Ovary (tissue), 7 donors: ENCODE measurements at regions not wholly inside any gene's neighbourhood (a gene's known extent, or its start where the extent isn't known, plus 50 kb on each side); places are given as distances from the start of the nearest gene placed in this dataset.

Experiments
- DNase-seq, 5 donors: peaks; one replicate each; pipeline ENCODE4 v3.0.0-alpha.2; 2019 to 2020
- H3K27ac ChIP-seq, 2 donors: fragments of 200-600 bp; one replicate each; pipeline versions ENCODE4 v1.5.1 to v1.8.0; 2019 to 2022
- H3K27me3 ChIP-seq: fragments of 200-600 bp; one replicate; pipeline ENCODE4 v1.8.0; 2022
- H3K36me3 ChIP-seq: fragments of 200-600 bp; sonication (generic); one replicate; pipeline ENCODE4 v1.5.1; 2019
- H3K4me1 ChIP-seq: one replicate; pipeline ENCODE4 v1.8.1; 2013; ENCODE audit warnings: mild to moderate bottlenecking, moderate library complexity; ENCODE audit not compliant: insufficient read depth
- H3K4me3 ChIP-seq: fragments of 200-600 bp; sonication (generic); one replicate; pipeline ENCODE4 v1.5.1; 2017
- H3K9me3 ChIP-seq, 2 donors: fragments of 200-600 bp in 1 of 2; sonication (generic) in 1 of 2; one replicate each; pipeline versions ENCODE4 v1.5.1 to v1.8.1; 2013 to 2019; ENCODE audit warnings: mild to moderate bottlenecking in 1 of 2, moderate library complexity in 1 of 2
- EP300 ChIP-seq: sonication (generic); formaldehyde crosslinking; IDR thresholded peaks from one replicate; pipeline ENCODE4 v1.6.1; 2017; ENCODE audit warnings: antibody characterized with exemption
- POLR2A ChIP-seq: fragments of 450-650 bp; IDR thresholded peaks from one replicate; pipeline ENCODE4 v1.6.1; 2017; ENCODE audit warnings: antibody characterized with exemption, mild to moderate bottlenecking, moderate library complexity
- WGBS, 3 donors: extraction: QIAGEN DNeasy Blood & Tissue Kit in 1 of 3; methylation state at CpG; one replicate each; pipeline versions ENCODE4 v1.1.5 to v1.1.7; 2013 to 2017; 5-methylcytosine and 5-hydroxymethylcytosine counted together
- intact Hi-C, 4 donors: fragments of 100-400 bp; cut with DNase I; formaldehyde crosslinking; loops; one replicate each; pipeline versions ENCODE4 v1.11.0 to v1.15.1; 2022 to 2023
- TF ChIP-seq, protein P1 (sequence below), 3 donors: fragments of 450-650 bp in 2 of 3; fragments of 200-600 bp in 1 of 3; IDR thresholded peaks; one replicate each; pipeline versions ENCODE4 v1.5.1 to v1.8.0; 2016 to 2022; ENCODE audit warnings: antibody characterized with exemption in 3 of 3, mild to moderate bottlenecking in 1 of 3
- donor health status: DM: no; HTN: no; CAD: no; lungs with moderate emphysema.
- donor health status: DM: no; HTN: no; CAD: no.
- donor health status: Bipolar disorder and iron deficiency.
- donor health status: DM: no; HTN: no; CAD: no.
- donor health status: DM: yes; HTN: yes; CAD: no.

DNA sequence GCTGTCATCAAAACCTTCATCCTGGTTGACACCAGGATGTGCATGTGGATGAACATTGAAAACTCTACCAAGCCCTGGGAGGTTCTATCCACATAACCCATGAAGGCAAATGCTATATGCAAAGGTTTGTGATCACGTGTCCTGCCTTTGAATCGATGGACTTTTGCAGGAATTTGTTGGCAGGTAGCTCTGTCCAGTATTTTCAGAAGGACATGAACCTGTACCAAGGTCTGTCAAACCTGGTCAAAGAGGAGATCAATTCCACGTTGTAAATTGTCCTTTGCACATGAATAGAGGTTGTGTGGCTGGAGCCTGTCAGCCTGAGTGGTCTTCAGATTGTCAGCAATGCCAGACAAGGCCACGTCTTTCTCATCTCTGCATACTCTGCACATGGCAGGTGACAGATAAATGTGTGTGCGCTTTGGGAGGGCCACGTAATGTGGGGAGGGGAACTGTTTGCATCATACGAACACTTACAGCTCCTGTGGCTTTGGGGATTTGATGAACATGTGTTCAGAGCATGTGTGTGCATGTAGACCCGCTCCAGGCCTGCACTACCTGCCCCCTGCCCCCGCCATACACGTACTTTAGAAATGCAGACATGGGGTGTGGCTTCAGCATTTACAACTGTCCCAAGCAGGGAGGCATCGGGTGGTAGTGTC, 169.1 kb downstream of the ERMARD start:
- 79 to 90% (median 83%) methylated on average over 11 of the region's 11 CpGs for WGBS, 3 donors
- H3K4me1 ChIP-seq, result peaks cover 14% of the 10 kb centered on the region
- DNase-seq, result no peak
- intact Hi-C loops, result no loop called here
- H3K27me3 ChIP-seq, result no peaks in the 10 kb centered on the region
- H3K4me3 ChIP-seq, result no peak overlapping the region
- TF ChIP-seq EP300 (no peak), POLR2A (no peak)
- TF ChIP-seq, protein P1, sequence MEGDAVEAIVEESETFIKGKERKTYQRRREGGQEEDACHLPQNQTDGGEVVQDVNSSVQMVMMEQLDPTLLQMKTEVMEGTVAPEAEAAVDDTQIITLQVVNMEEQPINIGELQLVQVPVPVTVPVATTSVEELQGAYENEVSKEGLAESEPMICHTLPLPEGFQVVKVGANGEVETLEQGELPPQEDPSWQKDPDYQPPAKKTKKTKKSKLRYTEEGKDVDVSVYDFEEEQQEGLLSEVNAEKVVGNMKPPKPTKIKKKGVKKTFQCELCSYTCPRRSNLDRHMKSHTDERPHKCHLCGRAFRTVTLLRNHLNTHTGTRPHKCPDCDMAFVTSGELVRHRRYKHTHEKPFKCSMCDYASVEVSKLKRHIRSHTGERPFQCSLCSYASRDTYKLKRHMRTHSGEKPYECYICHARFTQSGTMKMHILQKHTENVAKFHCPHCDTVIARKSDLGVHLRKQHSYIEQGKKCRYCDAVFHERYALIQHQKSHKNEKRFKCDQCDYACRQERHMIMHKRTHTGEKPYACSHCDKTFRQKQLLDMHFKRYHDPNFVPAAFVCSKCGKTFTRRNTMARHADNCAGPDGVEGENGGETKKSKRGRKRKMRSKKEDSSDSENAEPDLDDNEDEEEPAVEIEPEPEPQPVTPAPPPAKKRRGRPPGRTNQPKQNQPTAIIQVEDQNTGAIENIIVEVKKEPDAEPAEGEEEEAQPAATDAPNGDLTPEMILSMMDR (IDR thresholded peaks at IDR 0.05), result no peak
- no peak overlapping the region for H3K27ac ChIP-seq
- no peaks in the 10 kb centered on the region for H3K9me3 ChIP-seq
- H3K36me3 ChIP-seq, result no peaks in the 10 kb centered on the region

DNA sequence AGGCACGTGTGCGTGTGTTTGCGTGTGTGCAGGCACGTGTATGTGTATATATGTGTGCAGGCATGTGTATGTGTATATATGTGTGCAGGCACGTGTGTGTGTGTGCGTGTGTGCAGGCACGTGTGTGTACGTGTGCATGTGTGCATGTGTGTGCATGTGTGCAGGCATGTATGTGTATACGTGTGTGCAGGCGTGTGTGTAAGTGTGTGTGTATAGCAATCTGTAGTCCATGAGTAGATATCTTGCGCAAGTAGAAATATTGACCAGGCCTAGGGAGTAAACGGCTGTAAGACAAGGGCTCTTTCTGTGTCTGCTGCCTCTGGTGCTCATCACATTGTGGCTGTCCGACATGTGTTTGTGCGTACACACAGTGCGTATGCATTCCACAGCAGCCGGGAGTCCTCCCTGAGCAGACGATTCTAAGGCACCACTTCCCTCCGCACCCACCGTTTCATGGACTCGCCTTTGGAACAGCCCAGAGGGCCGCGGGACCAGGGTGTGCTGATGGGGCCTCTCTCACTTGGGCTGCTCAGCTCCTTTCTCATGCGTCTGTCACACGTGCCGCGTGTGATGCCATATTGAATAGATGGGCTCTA, 167.6 kb downstream of the ERMARD start:
- no peaks in the 10 kb centered on the region for H3K9me3 ChIP-seq
- WGBS, 3 donors, result 90 to 93% (median 90%) methylated on average over 26 of the region's 26 CpGs
- no peaks in the 10 kb centered on the region for H3K27me3 ChIP-seq
- H3K4me1 ChIP-seq, result peaks cover 16% of the 10 kb centered on the region
- no peak overlapping the region for H3K27ac ChIP-seq
- H3K36me3 ChIP-seq, result no peaks in the 10 kb centered on the region
- H3K4me3 ChIP-seq, result no peak overlapping the region
- intact Hi-C loops, result no loop called here
- TF ChIP-seq POLR2A (no peak), EP300 (no peak)
- TF ChIP-seq, protein P1 (IDR thresholded peaks at IDR 0.05), result no peak
- no peak for DNase-seq

DNA sequence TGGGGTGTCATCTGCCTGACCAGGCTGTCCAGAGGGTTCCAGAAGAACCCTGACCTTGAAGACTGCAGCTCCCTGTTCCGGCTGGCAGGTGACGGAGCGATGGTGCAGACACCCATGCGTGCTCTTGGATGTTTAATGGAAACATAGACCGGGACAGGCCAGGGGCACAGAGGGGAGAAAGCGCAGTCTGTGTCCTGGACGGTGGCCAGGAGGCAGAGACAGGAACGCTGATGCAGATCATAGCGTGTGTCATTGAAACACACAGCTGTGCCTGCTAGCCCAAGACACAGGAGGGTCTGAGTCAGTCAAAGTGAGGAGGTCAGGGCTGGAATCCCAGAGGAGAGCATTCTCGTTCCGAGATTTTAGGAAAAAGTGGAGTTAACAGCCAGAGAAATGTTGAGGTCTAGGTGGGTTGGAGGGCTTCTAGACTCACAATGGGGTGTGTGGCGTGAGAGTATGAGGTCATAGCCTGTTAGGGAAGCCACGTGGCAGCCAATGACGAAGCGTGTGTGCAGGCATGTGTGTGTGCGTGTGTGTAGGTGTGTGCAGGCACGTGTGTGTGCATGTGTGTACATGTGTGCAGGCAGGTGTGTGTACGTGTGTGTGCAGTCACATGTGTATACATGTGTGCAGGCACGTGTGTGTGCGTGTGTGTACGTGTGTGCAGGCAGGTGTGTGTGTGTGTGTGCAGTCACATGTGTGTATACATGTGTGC, 167.0 kb downstream of the ERMARD start:
- H3K9me3 ChIP-seq, result no peaks in the 10 kb centered on the region
- H3K27me3 ChIP-seq, result no peaks in the 10 kb centered on the region
- DNase-seq, result no peak
- H3K4me3 ChIP-seq, result no peak overlapping the region
- peaks cover 16% of the 10 kb centered on the region for H3K4me1 ChIP-seq
- intact Hi-C loops, result no loop called here
- WGBS, 3 donors, result 48 to 67% (median 63%) methylated on average over 21 of the region's 21 CpGs
- TF ChIP-seq, protein P1 (IDR thresholded peaks at IDR 0.05), result no peak
- no peak for TF ChIP-seq EP300
- no peak for TF ChIP-seq POLR2A
- H3K36me3 ChIP-seq, result no peaks in the 10 kb centered on the region
- H3K27ac ChIP-seq, result no peak overlapping the region

DNA sequence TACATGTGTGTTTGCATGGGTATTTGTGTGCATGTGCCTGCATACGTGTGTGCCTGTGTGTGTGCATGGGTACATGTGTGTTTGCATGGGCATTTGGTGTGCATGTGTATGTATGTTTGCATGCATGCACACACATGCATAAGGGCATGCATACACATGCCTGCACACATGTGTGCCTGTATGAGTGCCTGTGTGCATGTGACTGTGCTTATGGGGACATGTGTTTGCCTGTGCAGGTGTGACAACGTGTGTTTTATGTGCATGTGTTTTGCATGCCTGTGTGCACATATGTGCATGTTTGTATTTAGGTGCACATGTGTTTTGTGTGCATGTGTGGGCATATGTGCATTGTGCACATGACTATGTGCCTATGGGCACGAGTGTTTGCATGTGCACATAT, 165.7 kb downstream of the ERMARD start:
- intact Hi-C loops, result no loop called here
- Histone ChIP-seq H3K4me1 (peaks cover 19% of the 10 kb centered on the region), H3K9me3 (no peaks in the 10 kb centered on the region), H3K27me3 (no peaks in the 10 kb centered on the region), H3K36me3 (no peaks in the 10 kb centered on the region), H3K4me3 (no peak overlapping the region), H3K27ac (no peak overlapping the region)
- DNase-seq, result no peak
- TF ChIP-seq EP300 (no peak), POLR2A (no peak)
- TF ChIP-seq, protein P1 (IDR thresholded peaks at IDR 0.05), result no peak
- WGBS, 3 donors, result 85 to 93% (median 88%) methylated on average over 3 of the region's 3 CpGs
